ENCODE measurements at regions not wholly inside any gene's neighbourhood (a gene's known extent, or its start where the extent isn't known, plus 50 kb on each side); places are given as distances from the start of the nearest gene placed in this dataset.

- TF ChIP-seq EP300 (IDR thresholded peaks at IDR 0.05) = no peak
- no peak for TF ChIP-seq CTCF (IDR thresholded peaks at IDR 0.05)
- no peak for TF ChIP-seq POLR2A (IDR thresholded peaks at IDR 0.05)
Measured at GRCh38 chr11:91869686-91870085, 354.9 kb upstream of the FAT3 start.

Data from ovary (tissue), 3 donors.